ENCODE measurements at regions not wholly inside any gene's neighbourhood (a gene's known extent, or its start where the extent isn't known, plus 50 kb on each side); places are given as distances from the start of the nearest gene placed in this dataset.

- Histone ChIP-seq H3K4me2 (ENCODE audit: insufficient read depth, low read length) (no peak overlapping the region), H3K9me1 (ENCODE audit: control insufficient read depth, insufficient read depth, low read length) (no peaks in the 10 kb centered on the region)
- 28% methylated on average over 2 of the region's 2 CpGs for WGBS (ENCODE audit: insufficient coverage, low coverage, missing lambda C conversion rate)
Observed at GRCh38 chr4:23083391-23083790, 390.7 kb downstream of the GBA3 start.

More at GRCh38 chr4:23083391-23083790, 390.7 kb downstream of the GBA3 start:
- intact Hi-C loops (cut with micrococcal nuclease) (no loop called here), in situ Hi-C loops (cut with MboI) (no loop called here)
- Histone ChIP-seq H3K4me1 (replicated peaks in 1 of 2; ENCODE audit: control insufficient read depth in 2 of 2, insufficient read depth in 2 of 2, low read length in 2 of 2) (no peaks in the 10 kb centered on the region), H4K20me1 (replicated peaks; ENCODE audit: control insufficient read depth, insufficient read depth, low read length) (no peaks in the 10 kb centered on the region), H3K4me3 (no peak overlapping the region), H3K36me3 (ENCODE audit: control insufficient read depth, insufficient read depth, low read length) (peaks cover 3% of the 10 kb centered on the region; the same call in 1 of the 3 replicates), H2AFZ (ENCODE audit: low read depth, low read length) (no peak overlapping the region), H3K27me3 (ENCODE audit: control insufficient read depth in 2 of 2, insufficient read depth in 2 of 2, low read length in 2 of 2) (no peaks in the 10 kb centered on the region), H3K9me3 (replicated peaks; ENCODE audit: control insufficient read depth, insufficient read depth, low read depth, low read length) (no peaks in the 10 kb centered on the region), H3K27ac (ENCODE audit: extremely low read depth, low read depth, low read length) (no peak overlapping the region), H3K79me2 (ENCODE audit: control insufficient read depth, insufficient read depth, low read length) (no peaks in the 10 kb centered on the region), H3K9ac (ENCODE audit: insufficient read depth in 1 of 2, low read depth in 2 of 2, low read length in 2 of 2) (no peak overlapping the region)
- POLR2A ChIA-PET: no interaction called here
- ATAC-seq (no peak), FAIRE-seq (no peak), DNase-seq (ENCODE audit: extremely low read depth in 1 of 4, low spot score in 3 of 4) (no peak)
- CTCF ChIA-PET (ENCODE audit: low intra/inter-chr PET ratio): no interaction called here
- TF ChIP-seq RFX5 (IDR thresholded peaks at IDR 0.05; ENCODE audit: low read depth, low read length): no peak
- no peak for TF ChIP-seq KLF13 (tag; IDR thresholded peaks at IDR 0.05; ENCODE audit: borderline replicate concordance, low read depth)
- no peak for TF ChIP-seq CTCFL (IDR thresholded peaks at IDR 0.05; ENCODE audit: borderline replicate concordance, insufficient read depth, low read depth, low read length, poor library complexity, severe bottlenecking)
- TF ChIP-seq MCM3 (IDR thresholded peaks at IDR 0.05): no peak
- TF ChIP-seq CGGBP1 (CRISPR knock-in tag; IDR thresholded peaks at IDR 0.05): no peak
- no peak for TF ChIP-seq SNRNP70 (optimal IDR thresholded peaks at IDR 0.05; ENCODE audit: low read depth, low read length)
- TF ChIP-seq ZNF174 (CRISPR knock-in tag; IDR thresholded peaks at IDR 0.05): no peak
- TF ChIP-seq, protein P1, sequence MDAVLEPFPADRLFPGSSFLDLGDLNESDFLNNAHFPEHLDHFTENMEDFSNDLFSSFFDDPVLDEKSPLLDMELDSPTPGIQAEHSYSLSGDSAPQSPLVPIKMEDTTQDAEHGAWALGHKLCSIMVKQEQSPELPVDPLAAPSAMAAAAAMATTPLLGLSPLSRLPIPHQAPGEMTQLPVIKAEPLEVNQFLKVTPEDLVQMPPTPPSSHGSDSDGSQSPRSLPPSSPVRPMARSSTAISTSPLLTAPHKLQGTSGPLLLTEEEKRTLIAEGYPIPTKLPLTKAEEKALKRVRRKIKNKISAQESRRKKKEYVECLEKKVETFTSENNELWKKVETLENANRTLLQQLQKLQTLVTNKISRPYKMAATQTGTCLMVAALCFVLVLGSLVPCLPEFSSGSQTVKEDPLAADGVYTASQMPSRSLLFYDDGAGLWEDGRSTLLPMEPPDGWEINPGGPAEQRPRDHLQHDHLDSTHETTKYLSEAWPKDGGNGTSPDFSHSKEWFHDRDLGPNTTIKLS (IDR thresholded peaks at IDR 0.05; ENCODE audit: borderline replicate concordance, low read depth): no peak
- TF ChIP-seq SMARCA4 (IDR thresholded peaks at IDR 0.05): no peak
- no peak for TF ChIP-seq TFAM (CRISPR knock-in tag; conservative IDR thresholded peaks at IDR 0.05)
- TF ChIP-seq RHOXF2B (CRISPR knock-in tag; conservative IDR thresholded peaks at IDR 0.05): no peak
- TF ChIP-seq ZNF121 (CRISPR knock-in tag; conservative IDR thresholded peaks at IDR 0.05): no peak
- TF ChIP-seq NELFE (IDR thresholded peaks at IDR 0.05; ENCODE audit: insufficient read depth, insufficient read length): no peak
- no peak for TF ChIP-seq CC2D1A (IDR thresholded peaks at IDR 0.05)
- no peak for TF ChIP-seq CBX2 (IDR thresholded peaks at IDR 0.05; ENCODE audit: insufficient read depth, low read length, poor library complexity, severe bottlenecking)
- TF ChIP-seq OTX1 (CRISPR knock-in tag; IDR thresholded peaks at IDR 0.05): no peak
- no peak for TF ChIP-seq ETS2 (tag; IDR thresholded peaks at IDR 0.05; ENCODE audit: borderline replicate concordance, poor library complexity, severe bottlenecking)
- TF ChIP-seq TAF15 (IDR thresholded peaks at IDR 0.05; ENCODE audit: low read depth, low read length): no peak
- no TSS peak for BruUV-seq (replicated peaks)

Data from K562 (cell line).